Stimulated activated effector memory CD8-positive, alpha-beta T cell treated with anti-CD3 and anti-CD28 coated beads, Interleukin-12 subunit alpha, Interleukin-12 subunit beta, amount 100 ng/mL, for 72 hours (primary cell): ENCODE measurements at regions not wholly inside any gene's neighbourhood (a gene's known extent, or its start where the extent isn't known, plus 50 kb on each side); places are given as distances from the start of the nearest gene placed in this dataset.

Experiments
- ATAC-seq: fragments of 150-1000 bp; cut with Tn5 transposase; 2 replicates; pipeline ENCODE4 v1.10.0; 2021
- DNase-seq, 2 donors: peaks; one replicate each; pipeline ENCODE4 v3.0.0; 2021 to 2022; ENCODE audit warnings: low spot score in 2 of 2
- H3K27ac Mint-ChIP-seq: one replicate; pipeline ENCODE4 v1.8.0; 2022; ENCODE audit warnings: mild to moderate bottlenecking, mixed read lengths
- H3K36me3 Mint-ChIP-seq: one replicate; pipeline ENCODE4 v1.8.0; 2022; ENCODE audit warnings: mild to moderate bottlenecking, mixed read lengths
- H3K4me1 Mint-ChIP-seq: one replicate; pipeline ENCODE4 v1.8.0; 2022; ENCODE audit warnings: mixed read lengths
- H3K4me3 Mint-ChIP-seq: one replicate; pipeline ENCODE4 v1.8.0; 2022; ENCODE audit warnings: mild to moderate bottlenecking, mixed read lengths
- H3K9me3 Mint-ChIP-seq: one replicate; pipeline ENCODE4 v1.8.0; 2022; ENCODE audit warnings: mixed read lengths

DNA sequence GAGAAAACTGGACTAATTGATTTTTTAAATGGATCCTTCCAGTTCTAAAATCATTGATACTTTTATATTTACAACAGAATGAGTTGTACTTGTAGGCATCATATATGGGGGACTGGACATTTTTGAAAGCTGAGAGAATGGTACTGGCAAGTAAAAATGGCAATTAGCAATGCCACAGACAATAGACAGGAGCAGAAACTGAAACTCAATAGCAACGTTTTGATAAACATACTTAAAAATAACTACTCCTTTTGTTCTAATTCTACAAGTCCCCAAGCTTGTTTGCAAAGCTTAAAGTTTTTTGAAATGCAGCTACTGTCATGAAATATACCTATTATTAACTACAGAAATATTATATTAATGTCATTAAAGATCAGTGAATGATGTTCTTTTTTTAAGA is 52.8 kb upstream of the FBXL7 start:
- no peak for DNase-seq
- Mint-ChIP-seq H3K36me3 (no peaks in the 10 kb centered on the region), H3K27ac (no peak overlapping the region), H3K4me1 (no peaks in the 10 kb centered on the region), H3K9me3 (peaks cover 6% of the 10 kb centered on the region), H3K4me3 (no peak overlapping the region)
- ATAC-seq: no peak

GRCh38 chr5:15446552-15446951 is 53.4 kb upstream of the FBXL7 start:
- Mint-ChIP-seq H3K4me1 (no peaks in the 10 kb centered on the region), H3K4me3 (no peak overlapping the region), H3K27ac (no peak overlapping the region), H3K36me3 (no peaks in the 10 kb centered on the region), H3K9me3 (peaks cover 9% of the 10 kb centered on the region)
- DNase-seq: no peak
- no peak for ATAC-seq

- DNase-seq (no peak), ATAC-seq (no peak)
- Mint-ChIP-seq H3K4me1 (no peaks in the 10 kb centered on the region), H3K36me3 (no peaks in the 10 kb centered on the region), H3K27ac (no peak overlapping the region), H3K9me3 (peaks cover 16% of the 10 kb centered on the region), H3K4me3 (no peak overlapping the region)
These were observed 57.8 kb upstream of the FBXL7 start for GRCh38 chr5:15442193-15442570.

DNA sequence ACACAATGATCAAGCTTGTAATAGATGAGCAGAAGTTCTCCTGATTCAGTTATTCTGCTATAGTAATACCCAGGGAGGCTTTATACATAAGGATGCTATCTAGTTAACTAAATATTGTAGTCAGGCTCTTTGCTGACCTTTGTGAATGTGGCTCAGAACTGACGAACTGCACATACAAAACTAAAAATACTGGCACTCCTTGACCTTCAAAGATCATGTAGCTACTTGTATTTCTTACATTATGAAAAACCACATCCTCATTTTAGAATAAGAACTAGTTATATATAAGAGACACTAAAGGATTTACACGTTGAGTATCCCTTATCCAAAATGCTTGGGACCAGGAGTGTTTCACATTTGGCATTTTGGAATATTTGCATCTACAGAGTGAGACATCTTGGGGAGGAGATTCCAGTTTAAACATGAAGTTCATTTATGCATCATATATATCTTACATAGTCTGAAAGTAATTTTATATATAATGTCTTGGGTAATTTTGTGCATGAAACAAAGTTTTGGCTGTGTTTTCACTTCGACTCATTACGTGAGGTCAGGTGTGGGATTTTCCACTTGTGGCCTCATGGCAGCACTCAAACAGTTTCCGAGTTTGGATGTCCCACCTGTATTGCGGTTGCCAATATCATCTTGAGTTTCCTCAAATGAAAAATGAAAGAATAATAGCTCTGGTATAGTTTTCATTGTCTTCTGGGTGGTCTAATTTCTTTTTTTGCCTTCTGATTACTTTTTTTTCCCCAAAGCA is 58.4 kb upstream of the FBXL7 start:
- H3K27ac Mint-ChIP-seq: no peak overlapping the region
- no peak overlapping the region for H3K4me3 Mint-ChIP-seq
- DNase-seq (no peak), ATAC-seq (no peak)
- no peaks in the 10 kb centered on the region for H3K4me1 Mint-ChIP-seq
- peaks cover 16% of the 10 kb centered on the region for H3K9me3 Mint-ChIP-seq
- no peaks in the 10 kb centered on the region for H3K36me3 Mint-ChIP-seq

GRCh38 chr5:15440434-15440833 is 59.5 kb upstream of the FBXL7 start:
- H3K4me1 Mint-ChIP-seq: no peaks in the 10 kb centered on the region
- no peak overlapping the region for H3K27ac Mint-ChIP-seq
- H3K36me3 Mint-ChIP-seq: no peaks in the 10 kb centered on the region
- ATAC-seq (no peak), DNase-seq (no peak)
- no peak overlapping the region for H3K4me3 Mint-ChIP-seq
- peaks cover 18% of the 10 kb centered on the region for H3K9me3 Mint-ChIP-seq

DNA sequence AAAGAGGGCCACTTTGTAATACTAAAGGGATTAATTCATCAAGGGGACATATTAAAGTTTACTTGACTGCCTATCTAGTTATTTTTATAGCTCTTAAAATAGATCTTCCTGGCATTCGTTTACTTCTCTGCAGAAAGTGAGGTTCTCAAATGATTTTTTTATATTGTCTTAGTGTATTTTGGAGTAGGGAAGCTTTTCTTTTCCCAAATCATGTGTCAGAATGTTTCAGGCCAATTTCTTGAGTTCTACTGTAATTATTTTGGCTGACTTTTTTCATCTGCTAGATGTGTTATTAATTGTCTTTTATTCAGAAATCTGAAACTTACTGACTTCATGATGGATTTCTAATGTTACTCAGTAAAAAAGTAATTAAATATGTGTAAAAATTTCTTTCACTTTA is 60.2 kb upstream of the FBXL7 start:
- no peaks in the 10 kb centered on the region for H3K4me1 Mint-ChIP-seq
- H3K4me3 Mint-ChIP-seq: no peak overlapping the region
- no peak overlapping the region for H3K27ac Mint-ChIP-seq
- no peaks in the 10 kb centered on the region for H3K36me3 Mint-ChIP-seq
- peaks cover 18% of the 10 kb centered on the region for H3K9me3 Mint-ChIP-seq
- no peak for DNase-seq
- no peak for ATAC-seq

GRCh38 chr5:15433709-15434108 is 66.3 kb upstream of the FBXL7 start:
- Mint-ChIP-seq H3K36me3 (no peaks in the 10 kb centered on the region), H3K4me1 (no peaks in the 10 kb centered on the region), H3K27ac (no peak overlapping the region), H3K4me3 (no peak overlapping the region), H3K9me3 (peaks cover 19% of the 10 kb centered on the region)
- no peak for ATAC-seq
- DNase-seq: no peak

- Mint-ChIP-seq H3K36me3 (no peaks in the 10 kb centered on the region), H3K9me3 (peaks cover 20% of the 10 kb centered on the region), H3K4me3 (no peak overlapping the region), H3K27ac (no peak overlapping the region), H3K4me1 (no peaks in the 10 kb centered on the region)
- DNase-seq (no peak), ATAC-seq (no peak)
These were observed 68.1 kb upstream of the FBXL7 start for GRCh38 chr5:15431923-15432322.

DNA sequence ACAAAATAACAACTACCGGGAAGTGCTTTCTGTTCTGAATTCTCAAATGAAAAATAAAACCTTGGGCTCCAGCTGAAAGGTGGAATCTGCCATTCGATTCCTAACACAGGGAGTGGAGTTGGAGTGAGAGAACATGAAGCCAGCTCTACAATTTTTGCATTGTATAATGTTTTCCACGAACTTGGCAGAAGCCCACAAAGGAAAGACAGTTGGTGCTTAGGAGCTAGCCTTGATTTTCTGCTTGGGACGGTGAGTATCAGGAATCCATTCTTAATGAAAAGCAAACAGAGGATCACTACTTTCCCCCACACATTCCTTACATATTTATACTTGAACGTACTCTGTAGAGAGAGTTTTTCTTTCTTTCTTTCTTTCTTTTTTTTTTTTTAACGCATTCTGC is 74.2 kb upstream of the FBXL7 start:
- H3K4me3 Mint-ChIP-seq: no peak overlapping the region
- H3K27ac Mint-ChIP-seq: no peak overlapping the region
- H3K9me3 Mint-ChIP-seq: peaks cover 12% of the 10 kb centered on the region
- H3K36me3 Mint-ChIP-seq: no peaks in the 10 kb centered on the region
- no peaks in the 10 kb centered on the region for H3K4me1 Mint-ChIP-seq
- DNase-seq: no peak
- no peak for ATAC-seq

- Mint-ChIP-seq H3K27ac (no peak overlapping the region), H3K4me1 (no peaks in the 10 kb centered on the region), H3K36me3 (no peaks in the 10 kb centered on the region), H3K4me3 (no peak overlapping the region), H3K9me3 (peaks cover 7% of the 10 kb centered on the region)
- ATAC-seq (no peak), DNase-seq (no peak)
These were observed 75.2 kb upstream of the FBXL7 start for GRCh38 chr5:15424769-15425168.

GRCh38 chr5:15421921-15422412 is 78.0 kb upstream of the FBXL7 start:
- H3K9me3 Mint-ChIP-seq: peaks cover 11% of the 10 kb centered on the region
- H3K4me1 Mint-ChIP-seq: no peaks in the 10 kb centered on the region
- ATAC-seq (no peak), DNase-seq (no peak)
- H3K4me3 Mint-ChIP-seq: no peak overlapping the region
- H3K36me3 Mint-ChIP-seq: no peaks in the 10 kb centered on the region
- no peak overlapping the region for H3K27ac Mint-ChIP-seq

DNA sequence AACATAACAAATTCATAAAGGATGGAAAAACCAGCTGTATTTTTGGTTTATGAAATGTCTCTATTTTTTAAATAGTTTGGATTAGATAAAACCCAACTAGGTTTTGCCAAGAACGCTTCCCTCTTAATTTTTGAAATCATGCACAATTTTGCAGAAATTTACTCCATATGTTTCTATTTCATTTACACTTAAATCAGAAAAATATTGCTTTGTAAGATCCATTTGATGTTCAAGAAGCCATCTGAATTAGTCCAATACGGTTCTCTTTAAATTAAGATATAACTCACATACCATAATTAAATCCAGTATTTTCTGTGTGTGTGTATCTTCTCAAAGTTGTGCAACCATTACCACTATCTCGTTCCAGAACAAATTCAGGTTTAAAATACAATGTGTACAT is 78.6 kb upstream of the FBXL7 start:
- Mint-ChIP-seq H3K27ac (no peak overlapping the region), H3K36me3 (no peaks in the 10 kb centered on the region), H3K9me3 (peaks cover 11% of the 10 kb centered on the region), H3K4me1 (no peaks in the 10 kb centered on the region), H3K4me3 (no peak overlapping the region)
- DNase-seq: no peak
- no peak for ATAC-seq

DNA sequence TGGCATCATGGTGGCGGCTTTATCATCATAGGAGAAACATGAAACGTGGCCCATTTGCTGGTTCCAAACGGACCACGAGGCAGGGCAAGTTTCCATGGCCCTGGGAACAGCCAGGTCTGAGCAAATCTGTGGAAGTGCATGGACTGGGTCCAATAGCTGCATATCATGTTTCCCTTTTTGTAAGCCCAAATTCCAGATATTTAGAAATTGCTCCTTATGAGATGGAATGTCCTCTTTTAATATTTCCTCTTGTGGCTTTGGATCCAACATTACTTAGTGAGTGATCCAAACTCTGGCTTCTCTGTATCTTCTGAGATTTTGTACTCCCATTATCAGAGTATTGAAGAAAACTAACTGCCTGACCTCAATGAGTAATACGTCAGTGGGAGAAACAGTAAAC is 79.8 kb upstream of the FBXL7 start:
- DNase-seq (no peak), ATAC-seq (no peak)
- H3K27ac Mint-ChIP-seq: no peak overlapping the region
- peaks cover 8% of the 10 kb centered on the region for H3K9me3 Mint-ChIP-seq
- H3K4me3 Mint-ChIP-seq: no peak overlapping the region
- H3K36me3 Mint-ChIP-seq: no peaks in the 10 kb centered on the region
- H3K4me1 Mint-ChIP-seq: no peaks in the 10 kb centered on the region

DNA sequence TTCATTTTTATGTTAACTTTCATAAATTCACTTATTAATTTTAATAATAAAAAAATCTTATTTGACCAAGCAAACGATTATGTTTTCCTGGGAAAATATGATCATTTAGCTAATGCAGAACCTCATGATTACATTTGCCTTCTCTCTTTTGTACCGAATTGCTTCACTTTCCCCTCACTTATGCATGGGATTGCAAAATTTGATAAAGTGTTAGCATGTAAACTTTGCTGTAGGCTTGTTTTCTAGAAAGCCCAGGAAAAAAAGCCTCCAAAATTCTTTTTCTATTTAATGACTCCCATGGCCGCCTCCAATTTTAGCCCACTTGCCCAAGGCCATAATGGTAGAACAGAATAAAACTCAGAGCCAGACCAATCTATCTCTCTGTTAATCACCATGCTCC is 82.8 kb upstream of the FBXL7 start:
- ATAC-seq (no peak), DNase-seq (no peak)
- Mint-ChIP-seq H3K36me3 (no peaks in the 10 kb centered on the region), H3K4me3 (no peak overlapping the region), H3K4me1 (no peaks in the 10 kb centered on the region), H3K27ac (no peak overlapping the region), H3K9me3 (peaks cover 26% of the 10 kb centered on the region)

DNA sequence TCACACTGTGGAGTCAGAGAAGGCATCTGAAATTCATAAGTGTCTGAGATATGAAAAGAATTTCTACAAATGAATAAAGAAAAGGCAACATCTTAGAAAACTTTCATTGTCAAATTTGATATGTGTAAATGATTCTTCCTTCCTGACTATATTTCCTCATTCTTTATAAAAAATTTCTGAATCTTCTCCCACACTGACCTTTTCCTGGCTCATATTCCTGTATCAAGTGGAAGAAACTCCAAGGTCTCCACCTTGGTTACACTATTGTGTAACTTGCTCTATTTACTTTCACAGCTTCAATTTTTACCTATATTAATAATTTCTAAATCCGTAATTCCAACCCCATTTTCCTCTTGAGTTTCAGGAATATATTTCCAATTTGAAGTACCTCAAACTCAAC is 93.5 kb upstream of the FBXL7 start:
- Mint-ChIP-seq H3K27ac (no peak overlapping the region), H3K4me1 (no peaks in the 10 kb centered on the region), H3K9me3 (peaks cover 17% of the 10 kb centered on the region), H3K36me3 (no peaks in the 10 kb centered on the region), H3K4me3 (no peak overlapping the region)
- ATAC-seq (no peak), DNase-seq (no peak)

DNA sequence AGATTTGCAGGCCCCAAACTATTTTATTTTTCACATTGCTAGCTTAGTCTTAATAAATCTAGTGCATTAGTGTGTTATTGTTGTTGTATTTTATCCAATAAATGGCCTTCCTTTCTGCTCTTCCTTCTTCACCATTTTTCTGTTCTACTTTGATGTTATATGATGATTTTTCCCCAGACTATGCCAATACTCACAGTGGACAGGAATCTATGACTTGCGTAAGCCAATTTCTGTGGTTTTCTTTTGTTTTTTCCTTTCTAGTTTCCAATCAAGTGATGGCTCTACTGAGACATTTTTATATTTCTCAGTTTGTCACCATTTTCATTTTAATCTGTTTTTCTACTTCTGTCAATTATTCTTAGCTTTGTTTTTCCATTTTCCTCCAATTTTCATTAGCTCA is 106.8 kb upstream of the FBXL7 start:
- H3K9me3 Mint-ChIP-seq: peaks cover 11% of the 10 kb centered on the region

More for the DNA sequence above, 106.8 kb upstream of the FBXL7 start:
- no peaks in the 10 kb centered on the region for H3K36me3 Mint-ChIP-seq
- DNase-seq: no peak
- ATAC-seq: no peak
- no peak overlapping the region for H3K4me3 Mint-ChIP-seq
- H3K4me1 Mint-ChIP-seq: no peaks in the 10 kb centered on the region
- no peak overlapping the region for H3K27ac Mint-ChIP-seq
